ENCODE measurements at regions not wholly inside any gene's neighbourhood (a gene's known extent, or its start where the extent isn't known, plus 50 kb on each side); places are given as distances from the start of the nearest gene placed in this dataset.

DNA sequence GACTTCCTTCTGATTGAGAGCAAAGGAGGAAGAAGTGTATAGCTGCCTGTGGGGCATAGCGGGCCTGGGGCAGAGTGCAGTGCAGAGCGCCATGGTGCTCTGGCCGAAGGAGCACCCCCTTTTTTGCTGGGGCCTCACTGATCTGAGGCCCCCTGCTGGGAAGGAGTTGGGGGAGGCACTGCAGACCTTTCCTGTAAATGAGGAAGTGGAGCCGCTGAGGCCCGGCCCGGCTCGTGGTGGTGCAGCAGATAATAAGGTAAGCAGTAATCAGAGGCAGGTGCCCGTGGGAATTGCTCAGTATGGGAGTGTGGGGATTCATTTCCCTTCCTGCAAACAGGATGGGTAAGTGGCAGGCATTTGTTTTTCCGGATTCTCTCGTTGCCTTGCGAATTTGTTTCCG is 373.7 kb upstream of the MKI67 start:
- DNase-seq, result no peak

DNA sequence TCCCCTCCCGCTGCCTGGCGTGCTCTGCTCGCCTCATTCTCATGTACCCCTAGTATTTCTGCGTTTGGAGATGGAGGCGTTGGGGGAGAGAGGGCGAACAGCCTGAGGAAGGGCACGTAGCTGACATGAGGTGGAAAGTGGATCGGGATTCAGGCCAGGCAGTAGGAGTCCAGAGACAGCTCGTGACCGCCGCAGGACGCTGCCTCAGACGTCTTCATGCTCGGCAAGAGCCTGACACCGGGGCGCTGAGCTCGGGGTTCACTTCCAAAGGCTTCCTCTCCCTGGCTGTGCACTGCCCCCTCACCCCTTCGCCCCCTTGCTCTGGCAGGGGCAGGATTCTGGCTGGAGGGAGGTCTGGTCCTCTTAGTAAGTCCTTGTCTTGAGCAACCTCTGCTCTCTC is 374.4 kb upstream of the MKI67 start:
- no peak for DNase-seq

DNA sequence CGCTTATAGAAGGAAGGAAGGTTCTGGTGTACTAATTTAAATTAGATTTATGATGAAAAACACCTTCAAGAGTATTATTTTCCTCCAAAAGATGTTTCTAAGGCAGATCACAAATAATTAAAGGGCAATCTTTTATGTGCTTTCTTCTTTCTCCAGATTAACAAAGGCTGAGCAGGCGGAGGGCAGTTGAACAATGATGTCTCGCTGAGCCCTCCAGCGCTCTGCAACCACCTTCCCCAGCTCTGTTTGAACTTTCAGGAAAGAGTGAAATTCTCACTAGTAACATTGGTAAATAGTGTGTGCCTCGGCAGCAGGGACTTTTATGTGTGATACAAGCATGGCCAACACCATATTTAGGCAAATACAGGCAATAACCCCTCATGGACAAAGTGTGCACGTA is 379.1 kb upstream of the MKI67 start:
- no peak for DNase-seq

DNA sequence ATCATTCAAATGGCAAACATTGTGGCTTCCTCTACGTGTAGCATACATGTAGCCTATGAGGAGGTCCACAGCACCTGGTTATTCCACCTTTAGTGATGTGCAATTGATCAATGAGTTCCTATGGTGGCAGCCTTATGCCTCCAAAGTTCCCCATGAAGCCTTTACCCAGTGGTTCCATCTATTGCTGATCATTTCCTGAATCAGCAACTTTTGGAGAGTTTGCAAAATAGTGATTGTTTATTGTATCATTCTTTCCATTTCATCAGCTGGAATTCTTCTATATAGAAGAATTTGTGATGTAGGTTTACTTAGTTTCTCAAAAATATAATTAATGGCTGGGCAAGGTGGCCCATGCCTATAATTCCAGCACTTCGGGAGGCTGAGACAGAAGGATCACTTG is 380.2 kb upstream of the MKI67 start:
- DNase-seq, result no peak

DNA sequence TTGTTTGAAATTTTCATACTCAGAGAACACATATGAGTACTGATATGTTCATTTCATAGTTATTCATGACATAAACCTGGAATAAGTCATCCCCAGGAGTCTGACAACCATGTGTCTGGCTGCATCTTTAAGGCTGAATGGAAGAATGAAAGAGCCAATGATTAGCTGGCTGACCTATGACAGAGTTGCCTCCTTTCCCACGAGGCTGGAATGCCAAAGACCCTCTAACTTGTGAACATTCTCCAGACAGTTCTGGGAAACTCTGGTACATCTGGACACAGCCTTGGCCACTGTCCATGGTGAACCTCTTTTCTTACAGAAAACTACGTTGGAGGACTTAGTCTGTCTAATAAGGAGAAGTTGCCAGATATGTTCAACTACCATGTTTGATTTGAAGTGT is 380.8 kb upstream of the MKI67 start:
- DNase-seq, result no peak

DNA sequence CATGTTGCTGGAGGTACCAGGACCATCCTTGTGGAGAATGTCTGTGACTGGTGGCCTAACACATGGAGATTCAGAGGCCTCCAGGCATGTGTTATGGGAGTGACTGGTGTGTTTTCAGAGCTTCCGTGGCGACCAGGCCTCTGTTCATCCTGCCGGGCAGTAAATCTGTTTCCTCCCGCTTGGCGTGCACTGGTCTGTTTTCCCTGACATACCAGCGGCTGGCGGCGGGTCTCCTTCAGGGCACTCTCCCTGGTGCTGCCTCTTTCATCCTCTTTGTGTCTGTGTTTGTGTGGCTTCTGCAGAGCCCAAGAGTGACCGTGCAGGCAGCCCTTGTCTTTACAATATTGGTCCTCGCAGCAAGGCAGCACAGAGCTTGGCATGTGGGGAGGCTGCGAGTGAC is 385.1 kb upstream of the MKI67 start:
- DNase-seq, result no peak

DNA sequence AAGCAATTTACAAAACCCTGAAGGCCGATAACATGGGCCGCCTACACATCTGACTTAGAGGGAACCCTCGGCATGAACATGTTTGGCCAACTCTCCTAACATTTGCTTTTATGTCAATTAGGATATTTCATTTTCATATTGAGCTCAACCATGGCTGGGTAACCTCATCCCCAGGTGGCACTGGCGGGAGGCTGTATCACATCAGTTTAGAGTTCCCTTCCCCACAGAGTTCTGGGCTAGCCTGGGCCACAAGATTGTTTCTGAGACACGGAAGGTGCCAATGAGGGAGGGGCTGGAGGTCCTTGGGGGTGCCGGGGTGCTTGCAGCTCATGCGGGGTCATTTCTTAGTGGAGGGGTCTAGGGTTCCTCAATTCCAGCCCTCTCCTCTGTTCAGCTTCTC is 386.5 kb upstream of the MKI67 start:
- DNase-seq, result no peak

DNA sequence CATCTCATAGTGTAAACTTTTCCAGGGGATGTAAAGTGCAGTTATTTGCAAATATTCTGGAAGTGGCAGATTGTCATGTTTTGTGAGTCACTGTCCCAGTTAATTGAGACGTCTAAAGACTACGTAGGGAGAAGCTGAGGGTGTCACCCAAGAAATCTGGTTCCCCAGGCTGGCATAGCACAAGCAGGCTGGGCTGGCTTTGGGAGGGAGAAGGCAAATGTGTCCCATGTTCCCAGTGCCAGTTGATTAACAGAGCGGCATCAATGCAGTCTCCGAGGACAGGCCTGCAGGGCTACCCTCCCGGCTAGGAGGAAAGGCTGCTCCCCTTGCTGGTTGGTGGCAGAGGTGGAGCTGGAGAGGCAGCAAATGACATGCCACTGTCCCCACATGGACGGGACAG is 388.3 kb upstream of the MKI67 start:
- no peak for DNase-seq

DNA sequence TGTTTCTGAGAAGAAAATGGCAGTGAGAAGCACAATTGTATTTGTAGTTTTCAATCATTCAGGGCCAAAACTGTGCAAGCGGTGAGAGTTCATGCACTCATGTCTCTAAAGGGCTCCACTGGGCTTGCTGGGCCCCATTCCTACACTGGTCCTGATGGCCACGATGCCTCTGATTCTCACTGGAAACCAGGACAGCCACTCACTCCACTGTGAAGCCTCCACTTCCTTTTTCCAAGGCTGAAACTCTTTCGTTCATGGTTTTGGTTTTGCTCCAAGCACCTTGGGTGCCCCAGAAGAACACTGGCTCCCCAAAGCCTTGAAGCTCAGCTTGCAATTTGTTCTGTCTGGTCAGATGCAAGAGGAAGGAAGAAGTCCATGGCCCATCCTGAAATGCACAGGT is 390.0 kb upstream of the MKI67 start:
- DNase-seq, result no peak

DNA sequence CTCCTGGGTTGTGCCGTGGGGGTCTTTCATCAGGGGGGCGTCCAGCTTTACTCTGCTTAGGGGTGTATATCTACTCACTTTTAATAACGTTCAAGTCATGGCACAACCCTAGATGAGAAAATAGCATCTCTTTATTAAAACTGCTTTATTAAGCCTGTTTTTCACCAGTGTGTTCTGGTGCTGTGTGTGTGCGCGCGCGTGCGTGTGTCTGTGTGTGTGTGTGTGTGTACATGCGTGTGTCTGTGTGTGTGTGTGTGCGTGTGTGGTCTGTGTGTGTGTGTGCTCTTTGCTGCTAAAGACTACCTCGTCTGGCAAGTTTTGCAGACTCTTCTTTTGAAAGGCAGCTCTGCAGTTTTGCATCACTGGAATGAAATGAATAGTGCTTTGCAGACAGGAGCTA is 390.9 kb upstream of the MKI67 start:
- no peak for DNase-seq

DNA sequence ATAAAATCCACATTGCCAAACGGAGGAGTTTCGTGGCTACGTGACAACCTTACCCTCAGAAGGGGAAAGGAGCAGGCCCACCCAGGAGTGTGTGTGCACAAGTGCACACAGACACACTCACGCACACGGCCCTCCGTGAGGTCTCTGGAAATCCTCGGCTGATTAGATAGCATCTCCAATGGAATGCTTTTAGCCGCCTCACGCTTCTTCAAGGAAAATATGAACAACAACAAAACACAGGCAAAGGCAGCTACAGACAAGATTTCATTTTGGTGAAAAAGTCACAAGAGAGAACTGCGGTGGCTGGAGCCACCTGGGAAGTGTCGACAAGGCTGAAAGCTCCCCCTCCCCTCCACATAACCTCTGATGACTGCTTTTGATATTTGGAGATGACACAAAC is 391.8 kb upstream of the MKI67 start:
- DNase-seq, result no peak

DNA sequence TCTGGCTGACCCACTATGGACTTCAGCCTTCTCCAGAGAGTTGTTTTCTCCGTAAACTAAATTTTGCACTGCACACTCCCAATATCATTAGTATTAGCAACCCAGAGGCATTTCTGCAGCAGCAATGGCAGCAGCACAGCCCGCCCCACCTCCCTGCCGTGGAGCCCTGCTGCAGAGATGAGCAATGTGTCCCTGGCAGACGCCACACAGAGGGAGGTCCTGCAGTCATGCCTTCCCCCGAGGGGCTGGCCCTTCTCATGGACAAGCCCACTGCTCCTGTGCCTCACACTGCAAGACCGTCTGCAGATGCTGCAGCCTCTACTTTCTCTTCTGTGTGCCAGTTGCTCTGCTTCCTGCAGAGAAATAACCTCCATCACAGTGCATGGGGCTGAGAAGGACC is 393.4 kb upstream of the MKI67 start:
- no peak for DNase-seq

DNA sequence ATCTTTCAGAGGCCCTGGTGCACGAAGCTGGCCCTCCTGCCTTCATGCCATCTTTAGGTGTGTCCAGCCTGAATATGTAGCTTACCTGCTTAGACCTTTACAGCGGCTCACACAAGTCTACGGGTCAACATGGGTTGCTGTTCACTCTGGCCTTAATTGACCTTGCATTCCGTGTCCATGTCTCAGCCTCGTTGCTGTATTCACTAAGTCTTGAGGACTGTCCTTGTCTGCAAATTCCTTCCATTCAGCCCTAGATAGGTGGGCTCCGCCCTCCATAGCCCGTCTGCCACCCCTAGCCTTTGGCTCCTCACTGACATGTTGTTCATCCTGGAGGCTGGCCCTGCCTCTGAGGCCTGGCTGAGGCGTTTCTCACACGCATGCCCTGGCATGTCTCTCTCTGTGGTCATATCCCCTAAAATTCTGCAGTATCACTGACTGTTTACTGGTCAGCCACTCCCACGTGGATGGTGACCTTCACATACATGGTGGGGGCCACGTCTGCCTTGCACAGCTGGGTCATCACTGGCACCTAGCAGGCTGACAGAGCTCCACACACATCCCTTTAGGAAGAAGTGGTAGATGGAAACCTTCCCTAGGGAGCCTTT is 394.1 kb upstream of the MKI67 start:
- DNase-seq, result no peak

DNA sequence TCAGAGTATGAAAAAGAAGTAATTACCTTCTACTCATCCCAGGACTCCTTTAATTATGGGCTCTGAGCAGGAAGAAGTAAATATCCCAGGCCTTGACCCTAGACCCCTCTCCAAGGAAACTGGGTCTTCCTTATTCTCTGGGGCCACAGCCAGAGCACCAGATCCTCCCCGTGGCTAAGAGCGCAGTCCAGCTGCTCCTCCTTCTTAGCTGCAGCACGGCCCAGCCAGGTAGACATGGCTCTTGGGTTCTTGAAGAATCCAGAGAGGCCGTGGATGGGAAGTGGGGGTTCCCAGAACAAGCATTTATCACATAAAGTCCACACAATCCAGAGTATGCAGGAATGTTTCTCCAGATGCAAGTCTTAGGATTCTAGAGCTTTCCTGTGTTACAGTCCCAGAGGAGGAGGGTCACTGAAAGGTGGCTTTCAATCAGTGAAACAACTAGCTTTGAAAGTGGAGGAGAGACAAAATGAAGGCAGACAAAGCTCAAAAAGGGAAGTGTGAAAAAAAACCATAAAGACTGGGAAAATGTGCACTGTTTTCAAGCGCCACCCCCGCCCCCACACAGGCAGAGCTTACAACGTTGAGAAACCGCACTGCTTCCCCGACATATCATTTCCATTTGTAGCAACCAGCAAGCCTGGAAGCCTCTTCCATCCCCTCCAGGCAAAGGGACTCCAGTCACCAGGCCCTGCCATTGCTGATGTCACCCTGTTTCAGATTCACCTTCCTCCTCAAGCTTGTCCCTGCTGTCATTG is 396.5 kb upstream of the MKI67 start:
- DNase-seq, result peak in 2 of 3 donors; percentile 3 to 9

DNA sequence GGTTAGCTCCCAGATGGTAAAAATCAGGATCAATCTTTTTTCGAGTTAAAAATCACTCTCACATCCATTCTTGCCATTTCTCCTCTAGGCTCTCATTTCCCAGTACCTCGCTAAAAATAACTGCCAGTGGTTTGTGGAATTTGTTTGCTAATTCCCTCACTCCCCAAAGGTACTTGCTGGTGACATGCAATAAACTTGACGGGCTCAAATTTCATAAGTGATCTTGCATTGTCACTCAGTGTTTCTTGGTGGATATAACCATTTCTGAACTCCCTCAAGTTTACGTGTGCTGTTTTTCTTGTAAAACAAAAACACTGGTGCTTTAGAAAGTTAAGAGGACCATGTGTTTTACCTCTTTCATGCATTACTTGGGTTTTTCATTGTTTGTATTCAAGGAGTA is 399.2 kb upstream of the MKI67 start:
- DNase-seq, result no peak

DNA sequence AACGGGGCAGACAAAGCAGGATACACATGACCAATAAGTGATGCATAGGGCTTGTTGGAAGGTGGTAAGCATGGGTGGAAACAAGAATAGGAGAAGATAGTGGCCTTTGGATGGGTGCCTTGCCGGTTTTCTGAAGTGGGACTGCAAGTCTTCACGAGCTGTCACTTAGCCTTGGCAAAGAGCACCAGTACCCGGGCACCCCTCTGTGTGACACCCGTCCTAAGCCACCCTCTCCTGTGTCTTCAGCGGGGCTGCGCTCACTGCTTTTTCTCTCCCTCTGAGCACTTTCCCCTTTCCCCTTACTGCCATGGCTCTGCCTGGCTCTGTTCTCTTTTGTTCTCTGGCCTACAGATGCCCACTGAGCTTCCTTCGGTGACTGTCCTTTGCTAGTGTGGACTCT is 399.7 kb upstream of the MKI67 start:
- DNase-seq, result no peak

DNA sequence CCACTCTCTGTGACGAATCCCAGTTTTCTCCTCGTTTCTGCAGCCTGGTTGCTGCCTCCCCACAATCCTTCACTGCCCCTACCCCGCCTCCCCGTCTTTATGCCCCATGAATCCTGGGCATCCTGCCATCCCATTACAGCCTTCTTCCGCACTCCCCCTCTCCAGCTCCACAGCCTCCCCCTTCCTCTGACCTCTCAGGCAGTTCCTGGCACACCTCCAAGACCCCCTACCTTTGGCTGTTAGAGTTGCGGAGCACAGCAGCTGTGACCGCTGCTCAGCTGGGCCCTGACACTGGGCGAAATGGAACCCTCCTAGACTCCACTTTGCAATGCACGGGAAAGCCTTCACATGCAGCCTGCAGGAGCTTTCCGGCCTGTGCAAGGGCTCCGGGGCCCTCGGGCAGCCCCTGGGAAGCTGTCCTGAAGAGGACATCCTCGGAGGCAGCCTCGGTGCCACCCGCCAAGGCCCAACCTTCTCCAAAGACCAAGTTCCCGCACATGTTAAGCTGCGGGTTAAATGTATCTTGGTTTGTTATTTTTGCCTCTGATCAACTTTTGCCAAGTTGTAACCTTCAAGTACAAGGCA is 400.7 kb upstream of the MKI67 start:
- DNase-seq, result no peak

DNA sequence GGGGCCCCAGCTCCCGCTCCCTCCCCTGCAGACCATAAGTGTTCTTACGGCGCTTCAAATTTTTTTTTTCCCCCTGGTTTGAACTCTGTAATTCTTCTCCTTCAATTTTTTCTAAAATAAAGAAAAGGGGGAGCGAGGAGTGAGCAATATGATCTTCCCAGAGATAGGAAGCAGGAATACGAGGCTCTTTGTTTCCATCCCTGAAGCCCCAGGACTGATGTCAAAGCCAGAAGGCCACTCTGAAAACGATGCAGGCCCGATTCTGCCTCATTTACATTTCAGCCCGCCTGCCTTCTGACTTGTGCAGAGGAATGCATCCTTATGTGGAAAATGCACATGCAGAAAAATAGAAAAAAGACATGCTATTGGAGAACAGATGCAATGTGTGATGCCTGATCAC is 401.5 kb upstream of the MKI67 start:
- no peak for DNase-seq

DNA sequence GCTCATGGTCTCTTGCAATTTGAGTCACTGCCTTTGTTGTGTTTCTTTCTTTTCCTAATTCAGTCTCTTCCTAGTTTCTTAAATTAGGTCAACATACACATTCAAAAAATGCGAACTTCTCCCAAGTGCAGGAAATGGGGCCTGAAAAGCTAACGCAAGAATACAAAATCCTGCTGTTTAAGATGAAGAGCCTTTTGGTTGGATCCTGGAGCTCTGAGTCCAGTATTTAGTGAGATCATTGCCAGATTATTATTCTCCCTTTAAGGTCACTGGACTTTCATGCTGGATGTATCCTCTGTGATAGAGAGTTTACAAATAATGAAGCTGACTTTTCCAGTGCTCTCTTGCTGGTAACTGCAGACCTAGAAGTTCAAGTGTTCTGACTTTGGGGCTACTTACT is 401.9 kb upstream of the MKI67 start:
- DNase-seq, result no peak

DNA sequence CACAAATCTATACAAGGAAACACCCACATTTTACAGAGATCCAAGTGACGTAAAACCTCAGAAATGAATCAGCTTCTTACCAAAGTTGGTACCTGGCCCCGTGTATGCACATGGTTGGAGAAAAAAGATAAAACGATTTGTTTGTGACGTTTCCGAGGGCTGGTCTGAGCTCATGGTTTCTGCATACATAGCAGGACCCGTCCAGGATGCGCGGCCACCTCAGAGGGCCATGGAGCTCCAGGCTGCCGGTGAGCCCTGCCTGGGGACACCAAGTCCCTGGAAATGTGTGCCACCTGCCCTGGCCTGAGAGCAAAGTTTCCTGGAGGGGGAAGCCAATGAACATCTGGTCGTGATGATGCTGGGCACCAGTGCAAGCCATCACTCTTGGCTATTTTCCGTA is 402.6 kb upstream of the MKI67 start:
- DNase-seq, result no peak

DNA sequence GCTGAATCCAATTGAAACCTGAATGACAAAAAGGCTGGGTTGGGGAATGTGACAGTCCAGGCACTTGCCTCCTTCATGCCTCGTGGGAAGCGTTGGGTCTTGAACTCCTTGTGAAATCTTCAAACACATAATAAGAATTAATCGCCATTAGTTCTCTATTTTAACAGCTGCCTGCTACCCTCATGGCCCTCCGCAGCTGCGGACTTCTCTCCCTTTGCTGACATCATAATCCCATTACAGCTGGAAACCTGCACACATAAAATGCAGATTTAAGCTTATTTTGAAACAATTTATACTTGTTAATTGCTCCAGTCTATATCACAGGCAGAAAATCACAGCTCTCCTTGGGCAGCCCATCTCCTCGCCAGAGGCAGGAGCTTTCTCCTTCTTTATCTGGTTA is 403.0 kb upstream of the MKI67 start:
- DNase-seq, result no peak

DNA sequence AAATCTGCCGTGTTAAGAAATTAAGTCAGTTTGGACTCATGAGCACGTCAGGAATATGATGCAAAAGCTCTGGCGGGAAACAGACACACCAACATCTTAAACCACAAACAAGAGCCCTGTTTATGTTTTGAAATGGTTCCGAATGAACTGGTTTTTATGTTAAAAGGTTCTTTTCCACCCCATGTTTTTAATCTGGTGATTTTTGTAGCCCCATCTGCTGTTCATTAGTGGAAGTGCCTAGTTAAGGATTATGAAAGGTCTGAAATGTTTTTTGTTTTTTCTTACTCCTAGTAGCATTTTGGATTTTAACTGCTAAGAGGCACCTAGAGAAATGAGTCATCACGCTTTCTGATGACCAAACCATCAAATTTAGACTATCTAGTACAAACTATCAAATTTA is 404.1 kb upstream of the MKI67 start:
- peak in 2 of 3 donors; percentile 5 to 21 for DNase-seq

DNA sequence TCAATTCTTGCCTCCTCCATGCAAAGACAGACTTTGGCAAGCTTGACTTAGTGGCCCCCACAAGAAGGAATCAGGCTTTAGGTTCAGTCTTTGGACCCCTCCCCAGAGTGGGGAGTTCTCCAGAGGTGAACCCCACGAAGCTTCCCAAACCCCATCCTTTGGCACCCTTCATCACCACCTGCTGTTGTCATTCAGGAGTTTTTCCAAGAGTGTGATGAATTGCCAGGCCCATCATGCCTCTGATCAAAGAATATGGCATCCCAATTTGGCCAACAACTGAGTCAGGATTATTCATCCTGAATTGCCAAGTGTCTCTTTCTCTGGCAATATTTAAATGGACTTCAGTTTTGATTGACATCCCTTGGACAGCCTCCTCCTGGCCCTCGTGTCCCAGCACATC is 404.7 kb upstream of the MKI67 start:
- DNase-seq, result no peak

DNA sequence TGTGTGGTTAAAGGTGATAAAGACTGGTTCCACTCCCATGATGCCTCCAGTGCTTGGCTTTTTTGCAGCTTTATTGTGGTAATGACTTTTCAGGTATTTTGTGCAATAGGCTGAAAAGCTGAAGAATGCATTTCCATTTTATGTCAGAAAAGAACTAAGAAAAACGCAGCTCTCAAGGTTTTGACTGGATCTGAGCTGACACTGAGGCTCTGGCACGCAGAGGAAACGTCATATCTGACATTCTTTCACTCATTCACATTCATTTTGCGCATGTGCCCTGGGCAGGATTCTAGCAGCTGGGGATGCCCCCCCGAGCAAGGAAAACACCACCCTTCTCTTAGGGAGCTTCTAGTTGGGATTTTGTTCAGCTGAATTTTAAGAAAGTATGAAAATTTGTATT is 408.5 kb upstream of the MKI67 start:
- DNase-seq, result no peak

DNA sequence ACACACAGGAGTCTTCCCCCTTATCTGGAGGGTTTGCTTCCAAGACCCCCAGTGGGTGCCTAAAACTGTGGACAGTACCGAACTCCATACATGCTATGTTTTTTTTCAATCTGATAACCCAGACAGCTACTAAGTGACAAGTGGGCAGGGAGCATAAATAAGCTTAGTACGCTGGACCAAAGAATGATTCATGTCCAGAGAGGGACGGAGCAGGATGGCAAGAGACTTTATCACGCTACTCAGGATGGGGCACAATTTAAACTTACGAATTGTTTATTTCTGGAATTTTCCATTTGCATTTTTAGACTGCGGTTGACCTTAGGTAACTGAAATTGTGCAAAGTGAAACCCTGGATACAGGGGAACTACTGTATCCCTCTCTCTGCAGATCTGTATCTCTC is 410.0 kb upstream of the MKI67 start:
- DNase-seq, result no peak
